ENCODE measurements at regions not wholly inside any gene's neighbourhood (a gene's known extent, or its start where the extent isn't known, plus 50 kb on each side); places are given as distances from the start of the nearest gene placed in this dataset.

DNA sequence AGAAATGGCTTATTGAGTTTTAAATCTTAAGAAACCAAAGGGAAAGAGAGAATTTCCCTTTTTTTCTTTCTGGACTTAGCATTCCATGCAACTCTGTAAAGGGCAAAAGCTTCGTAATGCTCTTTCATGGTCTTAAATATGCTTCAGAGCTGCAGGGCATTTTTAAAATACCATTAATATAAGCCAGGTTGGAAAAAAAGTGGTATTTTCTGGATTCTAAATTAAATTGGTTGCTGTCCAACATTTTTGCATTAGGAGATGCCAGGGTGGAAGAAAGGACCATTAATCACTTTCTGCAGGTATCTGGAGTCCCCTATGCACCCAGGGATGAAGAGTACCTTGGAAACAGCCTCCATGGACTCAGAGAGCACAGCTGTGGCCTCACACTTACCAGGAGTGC, 215.1 kb upstream of the DAPK1 start:
- no peak for DNase-seq (ENCODE audit: extremely low spot score)
- ChIA-PET POLR2A (no interaction called here), CTCF (no interaction called here)
- TF ChIP-seq CTBP1 (IDR thresholded peaks at IDR 0.05; ENCODE audit: borderline replicate concordance) (no peak), HDGF (IDR thresholded peaks at IDR 0.05; ENCODE audit: borderline replicate concordance) (no peak), BHLHE40 (IDR thresholded peaks at IDR 0.05; ENCODE audit: borderline replicate concordance) (no peak), SP1 (IDR thresholded peaks at IDR 0.05) (no peak), ARNT (IDR thresholded peaks at IDR 0.05) (no peak), ELF4 (IDR thresholded peaks at IDR 0.05) (no peak), FOXA1 (IDR thresholded peaks at IDR 0.05) (no peak), NFRKB (IDR thresholded peaks at IDR 0.05) (no peak), ZNF384 (IDR thresholded peaks at IDR 0.05) (no peak), FOXK2 (IDR thresholded peaks at IDR 0.05) (no peak), SUZ12 (IDR thresholded peaks at IDR 0.05) (no peak), L3MBTL2 (conservative IDR thresholded peaks at IDR 0.05) (no peak), FOXM1 (IDR thresholded peaks at IDR 0.05; ENCODE audit: borderline replicate concordance) (no peak), TARDBP (IDR thresholded peaks at IDR 0.05) (no peak)

DNA sequence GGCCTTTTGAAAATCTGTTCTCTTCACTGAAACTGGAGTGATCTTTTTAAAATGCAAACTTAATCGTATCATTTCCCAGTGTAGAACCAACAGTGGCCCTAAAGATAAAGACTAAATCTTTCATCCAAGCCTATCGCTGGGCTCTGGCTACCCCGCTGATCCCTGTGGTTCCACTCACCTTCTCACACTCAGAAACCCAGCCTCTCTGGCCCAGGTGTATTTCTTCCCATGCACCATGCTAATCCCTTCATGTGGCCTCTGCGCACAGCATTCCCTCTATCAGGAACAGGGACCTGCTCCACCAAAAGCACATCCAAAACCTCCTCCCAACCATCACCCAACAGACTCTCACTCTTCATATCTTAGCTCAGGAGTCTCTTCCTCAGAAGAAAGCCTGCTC, 214.1 kb upstream of the DAPK1 start:
- POLR2A ChIA-PET = no interaction called here
- CTCF ChIA-PET = no interaction called here
- TF ChIP-seq L3MBTL2 (conservative IDR thresholded peaks at IDR 0.05) (no peak), NFRKB (IDR thresholded peaks at IDR 0.05) (no peak), FOXM1 (IDR thresholded peaks at IDR 0.05; ENCODE audit: borderline replicate concordance) (no peak), CTBP1 (IDR thresholded peaks at IDR 0.05; ENCODE audit: borderline replicate concordance) (no peak), ELF4 (IDR thresholded peaks at IDR 0.05) (no peak), HDGF (IDR thresholded peaks at IDR 0.05; ENCODE audit: borderline replicate concordance) (no peak), SUZ12 (IDR thresholded peaks at IDR 0.05) (no peak)
- DNase-seq (ENCODE audit: extremely low spot score) = no peak

DNA sequence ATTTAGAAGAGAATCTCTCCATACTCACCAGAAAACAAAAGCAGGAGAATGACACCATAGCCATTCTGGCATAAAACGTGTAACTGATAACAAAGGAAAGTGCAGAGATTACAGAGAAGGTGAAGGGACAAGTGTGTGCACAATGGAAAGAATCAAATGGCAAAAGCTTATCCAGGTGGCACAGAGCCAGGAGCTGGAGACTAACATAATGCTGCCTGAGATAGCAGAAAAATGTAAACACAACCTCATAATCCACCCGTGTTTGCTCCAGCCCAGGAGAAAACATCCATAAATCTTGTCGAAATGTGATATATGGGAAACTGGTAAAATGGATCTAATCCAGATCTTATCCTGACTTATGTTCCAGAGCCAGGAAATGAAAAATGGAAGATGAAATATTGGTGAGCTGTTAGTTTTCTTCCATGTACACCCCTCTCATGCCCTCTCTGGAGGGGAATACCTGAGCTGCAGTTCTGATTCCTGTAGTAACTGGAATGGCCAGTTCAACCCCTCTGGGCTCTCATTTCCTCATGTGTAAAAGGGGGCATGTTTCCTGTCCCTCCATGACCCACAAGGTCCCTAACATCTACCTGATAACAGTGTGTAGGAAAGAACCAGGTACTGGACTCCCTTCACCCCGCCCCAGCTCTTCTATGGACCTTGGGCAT, 212.3 kb upstream of the DAPK1 start:
- ChIA-PET POLR2A (no interaction called here), CTCF (interaction anchor here (0.8 kb wide), 1 partner anchor 10 kb away, joined by 3 read pairs; no protein-coding TSS in a partner anchor)
- TF ChIP-seq BHLHE40 (IDR thresholded peaks at IDR 0.05; ENCODE audit: borderline replicate concordance) (no peak), TARDBP (IDR thresholded peaks at IDR 0.05) (no peak), SP1 (IDR thresholded peaks at IDR 0.05) (no peak)
- TF ChIP-seq, protein P1, sequence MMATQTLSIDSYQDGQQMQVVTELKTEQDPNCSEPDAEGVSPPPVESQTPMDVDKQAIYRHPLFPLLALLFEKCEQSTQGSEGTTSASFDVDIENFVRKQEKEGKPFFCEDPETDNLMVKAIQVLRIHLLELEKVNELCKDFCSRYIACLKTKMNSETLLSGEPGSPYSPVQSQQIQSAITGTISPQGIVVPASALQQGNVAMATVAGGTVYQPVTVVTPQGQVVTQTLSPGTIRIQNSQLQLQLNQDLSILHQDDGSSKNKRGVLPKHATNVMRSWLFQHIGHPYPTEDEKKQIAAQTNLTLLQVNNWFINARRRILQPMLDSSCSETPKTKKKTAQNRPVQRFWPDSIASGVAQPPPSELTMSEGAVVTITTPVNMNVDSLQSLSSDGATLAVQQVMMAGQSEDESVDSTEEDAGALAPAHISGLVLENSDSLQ (IDR thresholded peaks at IDR 0.05) = 0 out of 2 replicates have a peak, but pooled peaks have one; percentile 32
- no peak for DNase-seq (ENCODE audit: extremely low spot score)

DNA sequence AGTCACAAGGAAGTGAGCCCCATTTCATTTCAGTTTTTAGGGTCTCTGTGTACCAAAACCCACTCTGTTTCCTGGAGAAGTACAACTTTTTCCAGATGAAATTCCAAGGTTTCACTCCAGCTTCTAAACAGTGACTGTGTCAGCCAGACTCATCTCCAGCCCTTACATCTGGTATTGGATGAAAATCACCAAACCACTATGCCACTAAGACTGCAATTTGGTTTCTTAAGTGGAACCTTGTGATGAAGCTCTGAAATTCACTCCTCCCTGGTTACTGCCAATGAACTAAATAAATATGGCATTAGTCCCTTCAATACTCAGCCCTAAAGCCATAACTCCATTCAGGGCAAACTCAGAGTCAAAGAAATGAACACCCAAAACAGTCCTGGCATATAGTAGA, 211.2 kb upstream of the DAPK1 start:
- ChIA-PET CTCF (no interaction called here), POLR2A (no interaction called here)
- TF ChIP-seq HDGF (IDR thresholded peaks at IDR 0.05; ENCODE audit: borderline replicate concordance) (no peak), BHLHE40 (IDR thresholded peaks at IDR 0.05; ENCODE audit: borderline replicate concordance) (no peak)
- DNase-seq (ENCODE audit: extremely low spot score) = no peak

DNA sequence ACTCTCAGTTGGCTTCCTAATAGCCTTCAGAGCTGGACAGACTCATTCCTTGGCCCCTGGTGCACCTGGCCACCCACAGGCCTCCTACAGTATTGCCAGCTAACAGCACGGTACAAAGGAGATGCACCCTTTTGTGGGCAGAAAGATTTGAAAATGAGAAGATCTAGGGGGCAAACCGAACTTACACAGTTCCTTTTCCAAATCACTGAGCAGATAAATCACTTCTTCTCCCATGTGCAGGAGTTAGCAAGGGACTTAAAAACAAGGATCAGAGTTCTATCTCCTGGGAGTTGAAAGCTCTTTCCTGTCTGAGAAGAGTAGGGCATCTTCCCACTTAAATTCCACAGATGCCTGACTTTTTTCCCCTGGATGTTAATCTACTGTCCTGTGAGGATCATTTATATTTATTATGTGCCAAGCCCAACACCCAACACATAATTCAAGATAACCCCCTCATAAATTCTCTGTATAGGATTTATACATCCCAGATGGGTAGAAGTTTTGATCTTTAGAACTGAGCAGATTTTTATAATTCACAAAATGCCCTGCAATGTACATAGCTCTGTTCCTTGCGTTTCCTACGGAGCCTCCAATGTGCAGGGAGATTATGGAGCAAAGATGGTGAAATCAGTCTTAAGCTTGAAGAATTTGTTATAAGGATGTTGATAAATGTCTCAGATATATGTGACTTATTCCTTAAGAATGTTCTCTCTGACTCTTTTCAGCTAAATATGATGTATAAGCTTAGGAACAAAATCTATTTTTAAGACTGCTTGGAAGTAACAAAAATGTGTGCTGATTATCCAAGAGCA, 207.2 kb upstream of the DAPK1 start:
- CTCF ChIA-PET = no interaction called here
- no peak for TF ChIP-seq BHLHE40 (IDR thresholded peaks at IDR 0.05; ENCODE audit: borderline replicate concordance)
- no peak for TF ChIP-seq ARNT (IDR thresholded peaks at IDR 0.05)
- TF ChIP-seq FOXM1 (IDR thresholded peaks at IDR 0.05; ENCODE audit: borderline replicate concordance) = no peak
- no peak for TF ChIP-seq L3MBTL2 (conservative IDR thresholded peaks at IDR 0.05)
- no peak for TF ChIP-seq SP1 (IDR thresholded peaks at IDR 0.05)
- TF ChIP-seq ZNF384 (IDR thresholded peaks at IDR 0.05) = no peak
- TF ChIP-seq, protein P1 (IDR thresholded peaks at IDR 0.05) = no peak
- no peak for TF ChIP-seq ELF4 (IDR thresholded peaks at IDR 0.05)
- TF ChIP-seq TARDBP (IDR thresholded peaks at IDR 0.05) = no peak
- TF ChIP-seq SUZ12 (IDR thresholded peaks at IDR 0.05) = no peak
- no peak for TF ChIP-seq HDGF (IDR thresholded peaks at IDR 0.05; ENCODE audit: borderline replicate concordance)
- TF ChIP-seq FOXK2 (IDR thresholded peaks at IDR 0.05) = no peak
- no peak for TF ChIP-seq NFRKB (IDR thresholded peaks at IDR 0.05)
- TF ChIP-seq FOXA1 (IDR thresholded peaks at IDR 0.05) = no peak
- no peak for TF ChIP-seq CTBP1 (IDR thresholded peaks at IDR 0.05; ENCODE audit: borderline replicate concordance)
- no peak for TF ChIP-seq LEF1 (IDR thresholded peaks at IDR 0.05; ENCODE audit: borderline replicate concordance)
- peak; percentile 33 for DNase-seq (ENCODE audit: extremely low spot score)
- POLR2A ChIA-PET = no interaction called here

DNA sequence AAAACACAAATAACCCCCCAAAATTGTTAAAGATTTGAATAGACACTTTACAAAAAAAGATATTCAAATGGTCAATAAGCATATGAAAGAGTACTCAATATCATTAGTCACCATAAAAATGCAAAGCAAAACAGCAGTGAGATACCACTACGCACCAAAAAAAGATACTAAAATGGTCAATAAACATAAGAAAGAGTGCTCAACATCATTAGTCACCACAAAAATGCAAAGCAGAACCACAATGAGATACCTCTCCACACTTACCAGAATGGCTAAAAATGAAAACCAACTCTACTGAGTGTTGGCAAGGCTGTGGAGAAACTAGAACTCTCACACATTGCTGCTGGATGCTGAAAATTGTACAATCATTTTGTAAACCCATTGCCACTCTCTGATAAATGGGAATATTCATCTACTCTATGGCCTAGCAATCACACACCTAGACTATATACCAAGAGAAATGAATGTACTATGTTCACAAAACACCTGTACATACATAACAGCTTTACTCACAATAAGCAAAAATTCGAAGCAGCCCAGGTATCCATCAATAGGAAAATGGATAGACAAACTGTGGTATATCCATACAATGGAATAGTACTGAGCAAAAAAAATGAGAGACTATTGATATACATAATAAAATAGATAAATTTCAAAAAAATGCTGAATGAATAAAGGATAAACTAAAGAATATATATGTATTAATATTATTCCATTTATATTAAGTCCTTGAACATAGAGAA, 205.0 kb upstream of the DAPK1 start:
- ChIA-PET POLR2A (no interaction called here), CTCF (no interaction called here)
- DNase-seq (ENCODE audit: extremely low spot score) = no peak
- TF ChIP-seq LEF1 (IDR thresholded peaks at IDR 0.05; ENCODE audit: borderline replicate concordance) = no peak

DNA sequence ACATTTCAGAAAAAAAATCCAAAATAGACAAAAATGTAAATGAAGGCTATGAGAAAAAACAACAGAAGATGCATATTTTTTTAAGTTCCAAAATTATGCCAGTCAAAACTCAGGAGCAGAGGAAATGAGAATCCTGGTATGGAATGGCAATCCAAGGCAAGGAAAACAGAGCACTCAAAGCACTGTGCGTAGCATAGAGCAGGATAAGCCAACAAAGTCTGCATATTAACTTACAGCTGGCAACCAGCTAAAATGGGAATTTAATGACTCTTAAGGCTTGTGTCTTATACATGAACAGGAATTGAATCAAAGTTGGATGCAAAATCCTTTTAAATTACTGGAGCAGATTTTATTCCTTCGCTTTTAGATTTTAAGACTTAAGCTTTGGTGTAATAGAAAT, 203.5 kb upstream of the DAPK1 start:
- POLR2A ChIA-PET = no interaction called here
- CTCF ChIA-PET = interaction anchor here (0.7 kb wide), 1 partner anchor 20 kb away, joined by 5 read pairs; no protein-coding TSS in a partner anchor
- no peak for DNase-seq (ENCODE audit: extremely low spot score)
- no peak for TF ChIP-seq L3MBTL2 (conservative IDR thresholded peaks at IDR 0.05)
